Esophagus muscularis mucosa (tissue), 4 donors: ENCODE measurements at regions not wholly inside any gene's neighbourhood (a gene's known extent, or its start where the extent isn't known, plus 50 kb on each side); places are given as distances from the start of the nearest gene placed in this dataset.
"Not testable (repeated sequence)": the region's sequence is repeated elsewhere in the genome, so short reads cannot be mapped to it uniquely, and the experiment has no call there.

Source experiments
- DNase-seq: peaks from one replicate; pipeline ENCODE4 v3.0.0-alpha.2; 2017; ENCODE audit errors: extremely low spot score
- H3K27ac ChIP-seq, 4 donors: fragments of 200-600 bp; sonication (generic); replicated peaks in 1 of 4; 1 replicate in 3 of 4; 2 replicates in 1 of 4; pipeline ENCODE4 v1.5.1; 2016 to 2019; ENCODE audit warnings: mild to moderate bottlenecking in 1 of 4
- H3K27me3 ChIP-seq, 4 donors: fragments of 200-600 bp; sonication (generic); one replicate each; pipeline versions ENCODE4 v1.5.1 to v1.6.0; 2016 to 2019
- H3K36me3 ChIP-seq, 4 donors: fragments of 200-600 bp; sonication (generic); one replicate each; pipeline ENCODE4 v1.5.1; 2016 to 2019
- H3K4me1 ChIP-seq, 4 donors: fragments of 200-600 bp; sonication (generic); one replicate each; pipeline ENCODE4 v1.5.1; 2016 to 2019
- H3K4me3 ChIP-seq, 4 donors: fragments of 200-600 bp; sonication (generic); 1 replicate in 2 of 4; 2 replicates in 2 of 4; pipeline ENCODE4 v1.5.1; 2016 to 2019; ENCODE audit warnings: mild to moderate bottlenecking in 4 of 4, moderate library complexity in 1 of 4
- H3K9me3 ChIP-seq, 4 donors: fragments of 200-600 bp; sonication (generic); 1 replicate in 3 of 4; 2 replicates in 1 of 4; pipeline ENCODE4 v1.5.1; 2016 to 2019
- EP300 ChIP-seq: sonication (generic); formaldehyde crosslinking; IDR thresholded peaks from one replicate; pipeline ENCODE4 v1.6.1; 2017; ENCODE audit warnings: antibody characterized with exemption
- POLR2A ChIP-seq: fragments of 450-650 bp; IDR thresholded peaks from one replicate; pipeline ENCODE4 v1.6.1; 2017; ENCODE audit warnings: antibody characterized with exemption, moderate library complexity, mild to moderate bottlenecking, low read depth
- POLR2AphosphoS5 ChIP-seq, 2 donors: sonication (generic); formaldehyde crosslinking; IDR thresholded peaks; one replicate each; pipeline ENCODE4 v1.6.1; 2017; ENCODE audit warnings: antibody characterized with exemption in 2 of 2
- WGBS: methylation state at CpG from one replicate; pipeline ENCODE4 v1.1.5; 2018; 5-methylcytosine and 5-hydroxymethylcytosine counted together
- intact Hi-C: fragments of 100-400 bp; cut with DNase I; formaldehyde crosslinking; loops from one replicate; pipeline ENCODE4 v1.15.1; 2023
- TF ChIP-seq, protein P1 (sequence below), 3 experiments: fragments of 200-600 bp in 2 of 3; fragments of 450-650 bp in 1 of 3; sonication (generic) in 2 of 3; IDR thresholded peaks; one replicate each; pipeline ENCODE4 v1.5.1; 2017 to 2019; ENCODE audit warnings: antibody characterized with exemption in 3 of 3, mild to moderate bottlenecking in 2 of 3, moderate library complexity in 1 of 3

DNA sequence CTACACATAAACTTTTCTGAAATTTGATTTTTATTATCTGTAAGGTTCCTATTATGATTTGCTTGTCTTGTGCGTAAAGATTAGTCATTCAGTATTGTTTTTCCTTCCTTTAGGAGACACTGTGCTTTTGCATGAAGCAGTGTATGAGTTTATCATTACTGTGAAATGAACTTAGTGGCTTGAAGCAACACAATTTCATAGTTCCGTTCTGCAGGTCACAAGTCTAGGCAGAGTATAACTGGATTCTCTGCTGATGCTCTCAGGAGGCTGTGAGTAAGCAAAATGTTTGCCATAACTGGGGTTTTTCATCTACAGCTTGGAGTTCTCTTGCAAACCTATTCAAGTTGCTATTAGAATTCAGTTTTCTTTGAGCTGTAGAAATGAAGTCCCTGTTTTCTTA lies 1136.1 kb downstream of the OTOL1 start:
- Histone ChIP-seq H3K4me1 (no peaks in the 10 kb centered on the region), H3K27me3 (no peaks in the 10 kb centered on the region), H3K36me3 (no peaks in the 10 kb centered on the region), H3K27ac (no peak overlapping the region), H3K9me3 (peaks cover 0 to 11% (median 3%) of the 10 kb centered on the region in 4 donors), H3K4me3 (no peak overlapping the region)
- no peak for DNase-seq
- intact Hi-C loops = no loop called here
- 86% methylated on average over 2 of the region's 2 CpGs for WGBS
- TF ChIP-seq POLR2AphosphoS5 (IDR thresholded peaks at IDR 0.05) (no peak), POLR2A (no peak), EP300 (no peak)
- TF ChIP-seq, protein P1, sequence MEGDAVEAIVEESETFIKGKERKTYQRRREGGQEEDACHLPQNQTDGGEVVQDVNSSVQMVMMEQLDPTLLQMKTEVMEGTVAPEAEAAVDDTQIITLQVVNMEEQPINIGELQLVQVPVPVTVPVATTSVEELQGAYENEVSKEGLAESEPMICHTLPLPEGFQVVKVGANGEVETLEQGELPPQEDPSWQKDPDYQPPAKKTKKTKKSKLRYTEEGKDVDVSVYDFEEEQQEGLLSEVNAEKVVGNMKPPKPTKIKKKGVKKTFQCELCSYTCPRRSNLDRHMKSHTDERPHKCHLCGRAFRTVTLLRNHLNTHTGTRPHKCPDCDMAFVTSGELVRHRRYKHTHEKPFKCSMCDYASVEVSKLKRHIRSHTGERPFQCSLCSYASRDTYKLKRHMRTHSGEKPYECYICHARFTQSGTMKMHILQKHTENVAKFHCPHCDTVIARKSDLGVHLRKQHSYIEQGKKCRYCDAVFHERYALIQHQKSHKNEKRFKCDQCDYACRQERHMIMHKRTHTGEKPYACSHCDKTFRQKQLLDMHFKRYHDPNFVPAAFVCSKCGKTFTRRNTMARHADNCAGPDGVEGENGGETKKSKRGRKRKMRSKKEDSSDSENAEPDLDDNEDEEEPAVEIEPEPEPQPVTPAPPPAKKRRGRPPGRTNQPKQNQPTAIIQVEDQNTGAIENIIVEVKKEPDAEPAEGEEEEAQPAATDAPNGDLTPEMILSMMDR (IDR thresholded peaks at IDR 0.05) = no peak

- intact Hi-C loops = not testable (repeated sequence)
These were observed 1143.6 kb downstream of the OTOL1 start for GRCh38 chr3:162640208-162640607.

GRCh38 chr3:162641317-162641716 lies 1144.7 kb downstream of the OTOL1 start:
- intact Hi-C loops = no loop called here
- TF ChIP-seq POLR2A (no peak), POLR2AphosphoS5 (IDR thresholded peaks at IDR 0.05) (no peak), EP300 (no peak)
- TF ChIP-seq, protein P1 (IDR thresholded peaks at IDR 0.05) = no peak
- H3K4me1 ChIP-seq = no peaks in the 10 kb centered on the region
- H3K36me3 ChIP-seq = no peaks in the 10 kb centered on the region
- no peaks in the 10 kb centered on the region for H3K27me3 ChIP-seq
- H3K9me3 ChIP-seq = peaks cover 0 to 12% (median 4%) of the 10 kb centered on the region in 4 donors
- H3K4me3 ChIP-seq = no peak overlapping the region
- H3K27ac ChIP-seq = no peak overlapping the region
- no peak for DNase-seq
- 73% methylated on average over 3 of the region's 3 CpGs for WGBS

More at GRCh38 chr3:162640208-162640607, 1143.6 kb downstream of the OTOL1 start:
- WGBS = 98% methylated on average over 11 of the region's 13 CpGs
- not testable (repeated sequence) for H3K36me3 ChIP-seq, H3K27me3 ChIP-seq, H3K4me1 ChIP-seq, DNase-seq, H3K4me3 ChIP-seq, H3K27ac ChIP-seq
- H3K9me3 ChIP-seq = peaks cover 0 to 12% (median 4%) of the 10 kb centered on the region in 4 donors

- 62% methylated on average over 2 of the region's 2 CpGs for WGBS
- no peak for DNase-seq
- TF ChIP-seq POLR2A (no peak), EP300 (no peak), POLR2AphosphoS5 (IDR thresholded peaks at IDR 0.05) (no peak)
- TF ChIP-seq, protein P1 (IDR thresholded peaks at IDR 0.05) = no peak
- no peak overlapping the region for H3K27ac ChIP-seq
- no peaks in the 10 kb centered on the region for H3K36me3 ChIP-seq
- no peaks in the 10 kb centered on the region for H3K27me3 ChIP-seq
- intact Hi-C loops = no loop called here
- H3K9me3 ChIP-seq = peaks cover 0 to 9% (median 4%) of the 10 kb centered on the region in 4 donors
- no peaks in the 10 kb centered on the region for H3K4me1 ChIP-seq
- H3K4me3 ChIP-seq = no peak overlapping the region
These were observed 1145.3 kb downstream of the OTOL1 start for GRCh38 chr3:162641907-162642306.

DNA sequence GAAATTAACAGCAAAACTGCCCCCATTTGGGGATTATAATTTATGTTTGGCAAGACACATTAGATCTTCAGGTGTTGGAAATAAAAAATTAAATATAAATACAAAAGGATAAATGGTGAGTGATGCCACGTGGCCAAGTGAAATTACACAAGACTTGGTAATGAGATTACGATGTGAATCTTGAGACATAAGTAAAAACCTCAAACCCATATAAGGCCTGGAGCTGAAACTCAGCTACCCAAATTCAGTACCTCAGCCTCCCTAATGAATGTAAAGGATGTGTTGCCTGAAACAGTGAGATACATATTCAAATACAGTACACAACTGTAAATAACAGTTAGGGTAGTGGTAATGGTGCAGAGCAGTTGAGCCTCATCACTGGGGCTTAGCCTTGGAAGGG lies 1146.6 kb downstream of the OTOL1 start:
- no peak overlapping the region for H3K27ac ChIP-seq
- no peak for DNase-seq
- WGBS = 71% methylated on average over 2 of the region's 2 CpGs
- H3K36me3 ChIP-seq = no peaks in the 10 kb centered on the region
- H3K4me3 ChIP-seq = no peak overlapping the region
- peaks cover 0 to 5% (median 0%) of the 10 kb centered on the region in 4 donors for H3K9me3 ChIP-seq
- intact Hi-C loops = no loop called here
- no peak for TF ChIP-seq POLR2A
- no peak for TF ChIP-seq EP300
- TF ChIP-seq, protein P1 (IDR thresholded peaks at IDR 0.05) = no peak
- TF ChIP-seq POLR2AphosphoS5 (IDR thresholded peaks at IDR 0.05) = no peak
- H3K4me1 ChIP-seq = no peaks in the 10 kb centered on the region
- H3K27me3 ChIP-seq = no peaks in the 10 kb centered on the region
